GM21786 (cell line): ENCODE measurements at regions not wholly inside any gene's neighbourhood (a gene's known extent, or its start where the extent isn't known, plus 50 kb on each side); places are given as distances from the start of the nearest gene placed in this dataset.

ENCODE experiments used
- ATAC-seq: cut with Tn5 transposase; IDR thresholded peaks from one replicate; pipeline ENCODE4 v1.9.1; 2021; ENCODE audit not compliant: unreplicated experiment

DNA sequence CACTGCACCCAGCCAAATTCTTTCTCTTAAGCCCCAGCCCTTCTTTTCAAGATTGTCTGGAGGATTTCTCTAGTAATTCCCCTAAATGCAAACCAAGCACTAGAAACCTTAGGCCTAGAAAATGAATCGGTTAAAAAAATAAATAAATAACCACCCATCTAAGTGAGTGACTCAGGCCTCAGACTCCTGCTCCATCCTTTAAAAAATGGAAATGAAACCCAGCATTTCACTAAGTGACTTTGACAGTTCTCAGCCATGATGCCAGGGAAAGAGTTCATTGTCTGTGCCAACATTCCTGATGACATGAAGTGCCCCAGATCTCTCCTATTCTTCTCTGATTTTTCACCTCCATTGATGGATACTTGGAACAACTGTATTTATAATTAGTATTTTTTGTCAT, 415.2 kb upstream of the DAB1 start:
- ATAC-seq, result no peak

- no peak for ATAC-seq
Measured at GRCh38 chr1:57835620-57836019, 411.8 kb upstream of the DAB1 start.

DNA sequence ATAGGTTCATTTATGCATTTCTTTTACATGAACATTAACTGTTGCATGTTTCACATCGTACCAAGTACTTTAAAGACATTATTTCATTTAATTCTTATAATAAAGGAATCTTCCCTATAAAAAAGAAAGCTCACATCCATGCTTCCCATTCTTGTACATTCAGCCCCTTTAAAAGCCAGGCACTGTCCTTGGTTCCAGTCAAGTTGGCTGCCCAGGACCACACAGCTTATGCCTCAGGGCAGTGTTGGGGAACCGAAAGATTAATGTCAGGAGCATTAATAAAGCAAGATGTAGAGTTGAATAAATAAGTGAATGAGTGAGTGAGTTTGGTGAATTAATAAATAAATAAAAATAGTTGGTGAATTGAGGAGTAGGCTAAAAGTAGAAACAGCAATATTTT, 409.4 kb upstream of the DAB1 start:
- ATAC-seq, result no peak

DNA sequence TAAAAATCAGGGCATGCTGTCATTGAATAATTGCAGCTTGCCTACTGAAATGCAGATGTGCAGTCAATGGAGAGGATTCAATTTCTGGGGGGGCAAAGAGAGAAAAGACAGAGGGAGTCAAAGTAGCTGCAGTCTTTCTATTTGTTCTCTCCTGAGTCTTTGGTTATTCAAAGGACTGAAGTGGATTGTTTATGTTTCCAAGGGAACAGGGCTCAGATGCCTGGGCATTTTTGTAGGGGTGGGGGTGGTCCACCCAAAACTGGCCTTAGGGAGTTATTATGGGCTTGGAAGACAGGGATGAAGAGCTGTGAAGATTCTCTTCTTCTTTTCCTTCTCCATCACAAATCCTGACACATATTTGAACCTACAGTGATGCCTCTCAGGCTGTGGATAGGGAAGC, 408.8 kb upstream of the DAB1 start:
- ATAC-seq, result no peak

GRCh38 chr1:57831624-57832023, 407.8 kb upstream of the DAB1 start:
- no peak for ATAC-seq

DNA sequence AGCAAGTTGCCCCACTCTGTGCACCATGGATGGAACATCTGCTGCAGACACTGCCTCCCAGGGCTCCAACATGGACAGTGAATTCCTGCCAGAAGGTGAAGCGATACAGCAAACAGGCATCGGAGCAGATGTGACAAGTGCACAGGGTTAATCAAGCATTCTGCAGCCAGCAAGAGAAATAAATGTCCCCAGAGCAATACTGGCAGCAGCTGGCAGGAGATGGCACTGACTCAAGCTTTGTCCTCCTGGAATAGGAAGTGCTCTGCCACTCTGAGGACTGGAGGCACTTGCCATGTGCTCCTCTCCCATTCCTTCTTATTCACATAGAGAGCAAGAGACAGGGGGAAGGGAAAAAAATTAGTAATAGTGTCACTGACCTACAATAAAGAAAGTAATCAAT, 402.7 kb upstream of the DAB1 start:
- ATAC-seq, result no peak

DNA sequence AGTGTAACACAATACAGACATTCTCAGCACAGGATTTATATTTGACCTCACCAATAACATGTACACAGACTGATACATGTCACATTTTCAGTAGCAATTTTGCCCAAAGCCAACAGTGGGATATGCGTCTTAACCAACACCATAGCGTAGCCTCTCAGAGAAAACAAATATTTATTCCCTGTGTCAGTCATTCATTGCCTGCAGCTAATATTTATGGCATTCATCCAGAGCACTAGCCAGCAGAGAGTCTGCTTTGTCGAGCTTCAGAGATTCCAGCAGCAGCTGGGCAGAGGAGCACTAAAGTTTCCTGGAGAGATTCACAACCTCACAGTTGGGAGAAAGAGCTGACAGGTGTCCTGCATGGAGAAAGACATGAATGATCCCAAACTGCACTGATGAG, 400.7 kb upstream of the DAB1 start:
- ATAC-seq, result no peak

DNA sequence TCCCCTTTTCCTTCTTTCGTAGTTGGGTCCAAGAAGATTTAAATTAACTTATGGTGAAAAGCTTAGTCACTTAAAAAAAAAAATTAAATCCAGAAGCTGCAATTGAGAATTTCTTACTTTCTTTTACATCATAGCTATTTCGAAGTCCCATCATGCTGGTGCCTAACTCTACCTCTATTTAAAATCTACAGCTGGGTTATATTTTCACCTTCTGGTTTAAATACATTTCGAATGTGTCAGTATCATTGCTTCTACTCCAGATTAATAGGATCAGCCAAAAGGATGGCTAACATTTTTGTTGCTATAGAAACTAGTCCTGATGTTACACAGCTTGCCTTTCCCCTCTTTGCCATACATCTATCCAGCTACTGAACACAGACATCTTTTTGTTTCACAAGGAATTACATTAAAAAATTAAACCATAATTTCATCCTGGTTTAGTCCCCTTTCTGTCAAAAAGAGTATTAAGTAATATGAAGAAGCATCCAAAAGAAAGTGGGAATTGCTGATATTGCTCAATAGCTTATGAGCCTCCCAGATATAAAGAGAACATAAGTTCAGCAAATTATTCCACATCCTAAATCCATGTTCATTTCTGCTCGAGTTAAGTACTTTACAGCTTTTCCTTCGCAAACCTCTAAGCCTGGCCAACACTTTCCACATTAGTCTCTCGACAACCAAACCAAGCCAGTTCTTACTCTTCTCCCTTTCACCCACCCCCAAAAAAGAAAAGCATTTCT, 396.7 kb upstream of the DAB1 start:
- no peak for ATAC-seq

DNA sequence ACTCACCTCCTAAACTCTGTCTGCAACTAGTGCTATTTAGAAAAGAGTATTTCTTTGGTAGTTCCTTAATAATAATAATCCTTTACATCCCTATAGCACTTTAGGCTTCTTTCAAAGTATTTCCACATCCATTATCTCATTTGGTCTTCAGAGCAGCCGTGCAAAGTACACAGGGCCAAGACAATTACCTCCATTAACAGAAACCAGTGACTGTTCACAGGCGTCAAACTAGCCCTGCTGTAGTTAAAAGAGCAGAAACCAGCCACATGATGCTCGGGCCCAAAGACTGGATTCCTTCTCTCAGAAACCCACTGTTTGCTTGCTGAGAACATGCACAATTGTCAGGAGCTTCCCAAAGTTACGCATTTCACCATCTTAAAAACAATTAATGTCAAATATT, 396.0 kb upstream of the DAB1 start:
- no peak for ATAC-seq

DNA sequence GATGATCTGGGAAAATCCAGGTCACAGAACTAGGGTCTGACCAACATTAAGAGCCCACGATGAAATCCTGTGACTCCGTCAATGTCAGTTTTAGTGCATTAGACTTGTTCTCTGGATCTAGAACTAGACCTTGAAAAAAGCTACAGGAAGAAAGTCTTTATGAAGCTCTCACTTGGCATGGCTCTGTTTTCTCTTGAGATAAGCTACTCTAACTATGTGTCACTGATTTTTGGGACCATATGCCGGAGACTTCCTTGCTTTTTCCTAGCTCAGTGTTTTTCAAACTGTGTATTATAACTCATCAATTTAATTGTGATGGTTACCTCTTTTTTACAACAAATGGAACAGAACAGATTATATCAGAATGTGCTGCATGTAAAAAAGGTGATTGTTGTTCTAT, 379.7 kb upstream of the DAB1 start:
- no peak for ATAC-seq

GRCh38 chr1:57800376-57800775, 376.5 kb upstream of the DAB1 start:
- no peak for ATAC-seq

DNA sequence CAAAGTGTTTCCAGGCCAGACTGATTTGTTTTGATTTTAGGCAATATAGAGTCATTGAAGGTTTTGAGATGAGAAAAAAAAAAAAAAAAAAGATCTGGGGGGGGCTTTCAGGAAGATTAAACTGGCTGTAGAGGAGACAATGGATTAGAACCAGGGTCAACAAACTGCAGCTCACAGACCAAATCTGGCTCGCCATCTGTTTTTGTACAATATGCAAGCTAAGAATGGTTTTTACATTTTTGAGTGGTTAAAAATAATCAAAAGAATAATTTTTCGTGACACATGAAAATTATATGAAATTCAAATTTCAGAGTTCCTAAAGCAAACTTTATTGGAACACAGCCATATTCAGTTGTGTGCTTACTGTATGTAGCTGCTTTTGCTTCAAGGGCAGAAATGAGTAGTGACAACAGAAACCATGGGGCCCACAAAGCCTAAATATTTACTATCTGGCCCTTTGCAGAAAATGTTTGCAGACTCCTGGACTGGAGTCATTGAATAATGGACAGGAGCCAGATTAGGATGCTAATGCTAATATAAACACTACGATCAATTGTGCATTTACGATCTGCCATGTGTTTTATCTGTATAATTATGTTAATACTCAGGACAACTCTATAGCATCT, 375.7 kb upstream of the DAB1 start:
- no peak for ATAC-seq

DNA sequence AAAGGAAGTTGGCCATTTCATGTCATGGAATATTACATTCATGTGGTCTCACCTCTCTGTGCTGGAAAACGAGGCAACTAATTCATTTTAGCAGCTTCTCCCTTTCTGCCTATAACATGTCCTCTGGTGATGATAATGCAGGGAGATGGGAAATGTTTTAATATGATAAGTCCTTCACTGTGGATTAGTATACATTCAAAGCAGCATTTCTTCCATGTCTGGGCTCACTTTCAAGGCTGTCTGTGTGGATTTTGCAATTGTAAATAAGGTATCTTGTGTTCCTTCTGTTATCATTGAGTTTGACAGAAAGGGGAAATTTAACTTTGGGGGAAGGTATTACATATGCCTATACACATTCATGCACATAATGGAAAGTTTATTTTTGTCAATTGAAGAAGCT, 374.7 kb upstream of the DAB1 start:
- no peak for ATAC-seq

DNA sequence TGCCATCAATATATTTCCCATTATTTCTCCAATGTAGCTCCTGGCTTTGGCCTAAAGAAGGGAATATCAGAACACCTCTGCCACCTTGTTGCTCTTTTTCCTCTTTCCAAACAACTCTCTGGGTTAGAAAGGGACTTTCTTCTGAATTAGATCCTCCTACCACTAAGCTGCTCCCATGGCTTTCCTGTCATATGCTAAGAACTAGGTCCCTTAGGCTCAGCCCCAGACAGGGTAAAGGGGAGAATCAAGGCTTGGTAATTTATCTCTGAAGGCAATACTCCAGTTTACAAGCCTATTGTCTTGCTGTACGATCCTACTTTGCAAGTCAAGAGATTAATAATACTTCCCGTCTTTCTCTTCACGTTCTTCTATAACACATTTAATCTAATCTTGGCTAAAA, 373.2 kb upstream of the DAB1 start:
- no peak for ATAC-seq

DNA sequence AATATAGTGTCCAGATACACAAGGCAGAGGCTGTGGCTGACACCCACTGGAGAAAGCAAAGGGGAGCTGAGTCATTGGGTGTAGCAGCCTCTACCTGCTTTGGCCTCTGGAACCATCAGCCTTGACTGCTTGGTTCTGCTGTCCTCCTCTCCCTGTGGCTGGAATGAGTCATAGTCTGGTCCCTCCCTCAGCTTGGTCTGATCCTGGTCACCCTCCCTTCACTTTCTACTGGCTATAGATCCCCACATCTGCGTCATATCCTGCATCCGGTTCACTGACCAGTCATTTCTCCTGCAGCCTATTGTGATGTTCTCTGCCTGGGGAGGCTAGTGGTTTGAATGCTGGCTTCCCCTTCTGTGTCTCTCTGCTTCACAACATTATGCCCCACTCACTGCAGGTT, 372.8 kb upstream of the DAB1 start:
- ATAC-seq, result no peak

DNA sequence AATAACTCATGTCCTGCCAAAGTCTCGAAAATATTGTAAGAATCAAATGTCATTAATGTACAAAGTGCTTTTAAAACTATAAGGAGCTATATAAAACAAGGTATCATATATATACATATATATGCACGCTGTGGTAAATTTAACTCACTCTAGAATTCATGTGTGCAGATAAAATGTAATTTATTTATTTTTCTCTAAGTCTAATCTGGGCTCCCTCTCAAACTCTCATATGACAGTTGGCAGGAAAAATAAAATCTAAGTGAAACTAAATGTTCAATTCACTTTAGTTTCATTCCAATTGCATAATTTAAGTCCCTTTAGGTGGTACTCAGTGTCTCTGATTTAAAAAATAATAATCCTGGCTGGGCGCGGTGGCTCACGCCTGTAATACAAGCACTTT, 372.0 kb upstream of the DAB1 start:
- no peak for ATAC-seq

GRCh38 chr1:57794078-57794477, 370.2 kb upstream of the DAB1 start:
- ATAC-seq, result no peak

- no peak for ATAC-seq
Measured at GRCh38 chr1:57791497-57791896, 367.6 kb upstream of the DAB1 start.

- ATAC-seq, result no peak
Measured at GRCh38 chr1:57789936-57790335, 366.1 kb upstream of the DAB1 start.

- no peak for ATAC-seq
Measured at GRCh38 chr1:57788313-57788712, 364.5 kb upstream of the DAB1 start.

DNA sequence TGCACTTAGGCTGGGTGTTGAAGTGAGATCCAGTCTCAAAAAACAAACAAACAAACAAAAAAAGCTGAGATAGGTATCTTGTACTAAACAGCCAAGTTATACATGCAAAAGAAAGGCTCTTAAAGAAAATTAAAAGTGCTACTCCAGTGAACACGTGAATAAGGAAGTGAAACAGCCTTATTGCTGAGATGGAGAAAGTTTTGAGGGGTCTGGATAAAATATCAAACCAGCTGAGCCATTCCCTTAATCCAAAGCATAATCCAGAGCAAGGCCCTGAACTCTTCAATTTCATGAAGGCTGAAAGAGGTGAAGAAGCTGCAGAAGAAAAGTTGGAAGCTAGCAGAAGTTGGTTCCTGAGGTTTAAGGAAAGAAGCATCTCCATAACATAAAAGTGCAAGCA, 360.5 kb upstream of the DAB1 start:
- ATAC-seq, result no peak

DNA sequence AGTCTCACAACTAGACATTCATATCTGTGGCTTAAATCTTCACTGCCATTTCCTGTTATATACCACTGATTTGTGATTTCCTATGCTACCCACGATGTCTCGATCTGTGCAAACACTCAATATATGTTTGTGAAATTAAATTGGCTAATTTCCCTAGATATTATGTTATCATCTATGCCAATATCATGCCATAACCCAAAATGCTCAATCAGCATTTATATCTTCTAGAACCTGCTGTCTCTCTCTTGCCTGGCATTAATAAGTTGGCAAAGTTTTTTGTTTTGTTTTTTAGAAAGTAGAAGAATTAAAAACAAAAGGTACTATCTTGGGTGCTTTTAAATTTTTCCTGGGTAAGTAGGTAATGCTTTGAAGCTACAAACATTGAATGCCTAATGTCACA, 358.5 kb upstream of the DAB1 start:
- no peak for ATAC-seq

DNA sequence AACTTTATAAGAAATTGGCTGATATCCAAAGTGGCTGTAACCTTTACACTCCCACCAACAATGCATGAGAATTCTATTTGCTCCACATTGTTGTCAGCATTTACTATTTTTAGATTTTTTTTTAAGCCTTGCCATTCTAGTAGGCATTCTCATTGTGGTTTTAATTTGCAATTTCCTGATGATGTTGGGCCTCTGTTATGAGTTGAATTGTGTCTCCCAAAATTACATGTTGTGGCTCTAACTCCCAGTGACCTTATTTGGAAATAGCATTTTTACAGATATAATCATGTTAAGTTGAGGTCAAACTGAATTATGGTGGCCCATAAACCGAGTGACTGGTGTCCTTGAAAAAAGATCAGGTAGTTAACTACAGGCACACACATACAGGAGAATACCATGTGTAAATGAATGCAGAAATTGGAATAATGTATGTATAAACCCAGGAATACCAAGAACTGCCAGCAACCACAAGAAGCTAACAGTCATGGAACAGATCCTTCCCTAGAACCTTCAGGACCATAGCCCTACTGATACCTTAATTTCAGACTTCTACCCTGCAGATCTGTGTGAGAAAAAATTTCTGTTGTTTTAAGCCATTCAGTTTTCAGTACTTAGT, 348.8 kb upstream of the DAB1 start:
- ATAC-seq, result no peak
